ENCODE measurements at regions not wholly inside any gene's neighbourhood (a gene's known extent, or its start where the extent isn't known, plus 50 kb on each side); places are given as distances from the start of the nearest gene placed in this dataset.
"Not testable (repeated sequence)": the region's sequence is repeated elsewhere in the genome, so short reads cannot be mapped to it uniquely, and the experiment has no call there.

DNA sequence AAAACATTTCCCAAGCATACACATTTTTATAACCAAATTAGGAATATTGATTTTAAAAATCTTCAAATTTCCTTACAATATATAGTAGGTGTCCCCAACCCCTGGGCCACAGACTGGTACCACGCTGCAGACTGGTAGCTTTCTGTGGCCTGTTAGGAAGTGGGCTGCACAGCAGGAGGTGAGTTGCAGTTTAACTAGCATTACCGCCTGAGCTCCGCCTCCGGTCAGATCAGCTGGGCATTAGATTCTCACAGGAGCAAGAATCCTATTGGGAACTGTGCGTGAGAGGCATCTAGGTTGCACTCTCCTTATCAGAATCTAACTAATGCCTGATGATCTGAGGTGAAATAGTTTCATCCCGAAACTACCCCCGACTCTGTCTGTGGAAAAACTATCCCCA lies 62.1 kb downstream of the ZWINT start:
- DNase-seq: no peak

DNA sequence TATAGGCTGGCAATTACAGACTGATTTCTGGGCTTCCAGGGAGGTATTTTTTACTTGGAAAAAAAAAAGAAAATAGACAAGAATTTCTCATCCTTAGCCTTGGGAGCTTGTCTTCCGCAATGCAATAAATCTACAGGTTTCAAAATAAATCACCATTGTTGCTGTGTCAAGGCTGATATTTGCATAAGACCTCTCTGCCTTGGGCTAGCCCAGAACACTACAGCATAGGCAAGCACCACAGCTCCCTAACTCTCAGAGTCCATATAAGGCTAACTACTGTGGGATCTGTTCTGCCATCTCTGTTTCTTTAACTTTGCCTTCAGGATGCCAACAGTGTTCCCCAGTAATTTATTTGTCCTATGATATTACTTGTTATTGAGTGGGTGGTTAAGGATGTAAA lies 64.4 kb downstream of the ZWINT start:
- no peak for DNase-seq

DNA sequence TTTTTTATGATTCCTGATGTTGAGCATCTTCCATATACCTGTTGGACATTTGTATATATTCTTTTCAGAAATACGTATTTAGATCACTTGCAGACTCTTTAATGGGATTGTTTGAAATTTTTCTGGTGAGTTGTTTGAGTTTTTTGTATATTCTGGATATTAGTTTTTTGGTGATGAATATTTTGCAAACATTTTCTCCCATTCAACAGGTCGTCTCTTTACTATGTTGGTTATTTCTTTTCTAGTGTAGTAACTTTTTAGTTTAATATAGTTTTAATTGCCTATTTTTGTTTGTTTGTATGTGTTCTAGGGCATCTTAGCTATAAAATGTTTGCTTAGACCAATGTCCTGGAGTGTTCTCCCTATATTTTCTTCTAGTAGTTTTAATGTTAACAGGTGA lies 72.7 kb downstream of the ZWINT start:
- no peak for DNase-seq

DNA sequence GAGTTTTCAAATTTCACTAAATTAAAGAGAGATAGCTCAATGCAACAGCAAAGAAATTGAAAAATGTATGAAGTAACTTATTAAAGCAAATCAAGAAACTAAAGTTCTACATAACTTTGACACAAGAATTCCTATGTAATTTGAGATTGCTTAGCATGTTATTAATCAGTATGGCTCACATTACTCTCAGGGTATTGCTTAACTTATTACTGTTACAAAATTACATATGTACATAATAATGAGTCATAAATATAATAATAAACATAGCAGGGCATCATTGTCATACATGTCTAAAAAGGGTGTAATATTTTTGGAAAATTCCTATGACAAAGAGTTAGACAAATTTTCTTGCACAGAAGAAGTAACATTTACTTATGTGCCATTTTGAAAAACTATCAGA lies 75.0 kb downstream of the ZWINT start:
- DNase-seq: no peak

DNA sequence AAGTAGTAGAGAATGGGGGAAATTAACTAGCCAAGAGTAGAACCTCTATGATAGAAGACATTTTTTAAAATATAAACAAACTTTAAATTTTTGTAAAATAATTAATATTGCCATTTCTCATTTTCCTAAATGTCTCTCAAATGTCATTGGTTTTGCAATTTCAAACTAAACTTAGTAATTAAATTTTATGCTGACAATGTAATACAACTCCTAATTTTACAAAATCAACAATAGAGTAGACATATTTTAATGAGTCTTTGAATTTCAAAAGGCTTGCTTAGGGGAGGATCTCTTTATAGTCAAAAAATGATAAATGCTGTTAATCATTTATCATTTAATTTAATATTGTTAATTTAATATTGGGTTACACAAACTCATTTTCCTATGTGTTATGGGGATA lies 81.8 kb downstream of the ZWINT start:
- no peak for DNase-seq

DNA sequence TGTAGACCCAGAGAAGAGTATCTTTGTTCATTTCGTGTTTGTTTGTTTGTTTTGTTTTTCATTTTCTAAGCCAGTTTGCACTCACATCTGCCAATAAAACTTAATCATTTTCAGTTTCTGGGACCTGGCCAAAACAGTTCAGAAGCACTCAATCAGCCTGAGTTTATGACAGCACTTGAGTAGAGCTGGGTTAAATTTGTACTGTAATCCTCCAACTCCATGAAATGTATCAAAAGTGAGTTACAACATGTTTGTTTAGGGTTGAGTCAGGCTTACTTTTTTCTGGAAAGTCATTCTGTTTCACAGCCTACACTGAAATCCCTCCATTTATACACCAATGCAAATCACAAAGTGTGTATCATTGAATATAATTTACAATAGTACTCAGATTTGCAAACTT lies 91.9 kb downstream of the ZWINT start:
- DNase-seq: no peak

DNA sequence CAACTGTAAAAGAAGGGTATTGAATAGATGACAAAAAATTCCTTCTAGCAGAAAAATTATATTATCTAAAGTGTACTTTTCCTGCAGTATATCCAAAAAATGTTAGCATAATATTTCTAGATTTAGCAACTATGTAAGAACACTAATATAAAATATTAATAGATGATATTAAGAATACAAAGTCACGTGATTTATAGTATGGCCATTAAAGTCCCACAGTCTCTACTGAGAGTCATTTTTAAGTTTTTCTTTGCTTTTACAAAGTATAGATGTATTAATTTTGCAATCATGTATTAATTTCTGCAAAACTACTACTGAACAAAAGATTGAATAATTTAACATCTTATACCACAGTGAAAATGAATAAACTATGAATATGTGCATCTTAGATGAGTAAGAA lies 94.9 kb downstream of the ZWINT start:
- no peak for DNase-seq

DNA sequence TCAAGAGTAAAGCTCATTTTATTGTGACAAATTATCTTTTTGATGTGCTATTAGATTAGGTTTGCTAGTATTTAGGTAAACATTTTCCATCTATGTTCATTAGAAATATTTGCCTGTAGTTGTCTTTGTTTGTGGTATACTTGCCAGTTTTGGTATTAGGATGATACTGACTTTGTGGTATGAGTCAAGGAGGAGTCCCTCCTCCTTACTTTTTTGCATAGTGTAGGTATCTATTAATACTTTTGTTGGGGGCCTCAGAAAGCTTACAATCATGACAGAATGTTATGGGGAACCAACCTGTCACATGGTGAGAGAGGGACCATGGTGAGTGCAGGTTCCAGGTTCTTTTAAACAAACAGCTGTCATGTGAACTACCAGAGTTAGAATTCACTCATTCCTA lies 102.1 kb downstream of the ZWINT start:
- DNase-seq: no peak

DNA sequence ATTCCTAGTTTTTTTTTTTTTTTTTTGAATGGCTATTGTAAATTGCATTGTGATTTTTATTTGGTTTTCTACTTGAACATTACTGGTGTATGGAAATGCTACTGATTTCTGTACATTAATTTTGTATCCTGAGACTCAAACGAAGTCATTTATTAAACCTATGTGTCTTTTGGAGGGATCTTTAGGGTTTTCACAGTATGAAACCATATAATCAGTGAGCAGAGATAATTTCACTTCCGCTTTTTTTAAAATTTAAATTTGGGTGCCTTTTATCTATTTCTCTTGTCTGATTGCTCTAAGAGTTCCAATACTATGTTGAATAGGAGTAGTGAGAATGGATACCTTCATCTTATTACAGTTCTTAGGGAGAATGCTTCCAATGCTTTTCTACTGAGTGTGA lies 102.7 kb downstream of the ZWINT start:
- no peak for DNase-seq

DNA sequence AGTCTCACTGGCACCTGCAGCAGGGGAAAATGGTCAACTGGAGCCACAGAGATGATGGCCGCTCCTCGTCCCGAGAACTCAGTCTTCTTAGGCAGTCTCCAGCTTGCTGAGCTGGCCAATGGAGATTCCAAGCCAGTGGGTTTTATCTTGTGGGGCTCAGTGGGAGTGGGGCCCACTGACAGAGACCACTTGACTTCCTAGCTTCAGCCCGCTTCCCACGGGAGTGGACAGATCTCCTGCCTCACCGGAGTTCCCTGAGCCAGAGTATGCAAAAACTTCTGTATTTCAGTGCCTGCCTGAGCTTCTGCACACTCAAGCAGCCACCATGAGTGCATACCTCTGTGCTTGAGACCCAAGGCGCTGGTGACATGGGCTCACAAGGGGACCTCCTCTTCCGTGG lies 105.8 kb downstream of the ZWINT start:
- no peak for DNase-seq

DNA sequence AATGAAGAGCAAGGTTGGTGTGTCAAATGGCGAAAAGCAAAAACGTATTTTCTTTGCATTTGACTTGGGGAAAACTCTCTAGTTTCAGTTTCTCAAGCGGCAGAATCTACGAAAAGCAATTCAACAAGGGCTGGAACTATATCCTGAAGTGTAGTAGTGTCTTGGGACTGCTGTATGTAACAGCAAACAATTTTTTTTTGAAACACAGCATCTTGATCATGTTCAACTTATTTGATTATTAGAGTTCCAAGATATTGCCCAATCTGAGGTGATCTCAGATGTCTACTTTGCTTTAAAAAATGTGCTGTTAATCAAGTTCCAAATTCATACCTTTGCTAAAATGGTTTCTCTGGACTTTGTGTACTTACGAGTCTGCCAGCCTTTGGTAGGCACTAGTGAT lies 120.6 kb downstream of the ZWINT start:
- DNase-seq: no peak

DNA sequence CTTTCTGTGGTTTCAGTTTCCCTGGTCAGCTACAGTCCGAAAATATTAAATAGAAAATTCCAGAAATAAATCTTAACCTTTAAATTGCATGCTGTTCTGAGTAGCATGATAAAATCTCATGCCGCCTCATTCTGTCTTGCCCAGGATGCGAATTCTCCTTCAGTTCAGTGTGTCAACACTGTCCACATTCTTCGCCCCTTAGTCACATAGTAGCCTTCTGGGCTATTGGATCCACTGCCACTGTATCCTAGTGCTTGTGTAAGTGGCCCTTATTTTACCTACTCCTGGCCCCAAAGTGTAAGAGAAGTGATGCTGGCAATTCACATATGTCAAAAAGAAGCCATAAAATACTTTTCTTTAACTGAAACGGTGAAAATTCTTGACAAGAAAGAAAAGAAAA lies 129.6 kb downstream of the ZWINT start:
- DNase-seq: no peak

DNA sequence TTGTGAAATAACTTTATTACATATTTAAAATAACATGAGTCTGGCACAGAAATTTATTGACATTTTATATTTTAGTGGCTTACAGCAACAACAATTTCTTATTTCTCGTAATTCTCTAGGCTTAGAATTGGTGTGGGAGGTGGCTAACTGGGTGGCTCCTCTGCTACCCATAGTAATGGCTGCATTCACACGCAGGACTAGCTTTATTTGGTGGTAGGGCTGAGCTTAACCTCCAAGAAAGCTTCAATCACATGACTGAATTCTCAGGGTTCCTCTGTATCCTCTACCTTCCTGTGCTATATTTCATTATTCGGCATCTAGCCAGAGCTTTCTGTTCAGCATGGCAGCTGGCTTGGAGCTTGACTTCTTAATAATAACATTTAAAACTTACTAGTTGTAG lies 138.8 kb downstream of the ZWINT start:
- DNase-seq: no peak

DNA sequence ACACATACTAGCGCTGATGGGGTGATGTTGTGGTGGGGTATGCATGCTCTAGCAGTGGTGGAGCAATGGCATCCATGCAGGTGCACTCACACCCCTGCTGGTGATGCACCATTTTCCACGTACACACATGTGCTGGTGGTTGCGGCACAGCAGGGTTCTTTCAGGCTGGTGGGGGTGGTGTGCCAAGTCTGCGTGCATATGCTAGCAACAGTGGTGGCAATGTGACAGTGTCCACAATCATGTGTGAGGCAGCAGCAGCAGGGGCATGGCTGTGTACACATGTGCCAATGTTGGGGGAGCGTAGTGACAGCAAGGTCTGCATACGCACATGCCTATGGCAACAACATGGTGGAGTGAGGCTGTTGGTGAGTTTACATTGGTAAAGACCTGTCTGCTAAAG lies 148.1 kb downstream of the ZWINT start:
- no peak for DNase-seq

DNA sequence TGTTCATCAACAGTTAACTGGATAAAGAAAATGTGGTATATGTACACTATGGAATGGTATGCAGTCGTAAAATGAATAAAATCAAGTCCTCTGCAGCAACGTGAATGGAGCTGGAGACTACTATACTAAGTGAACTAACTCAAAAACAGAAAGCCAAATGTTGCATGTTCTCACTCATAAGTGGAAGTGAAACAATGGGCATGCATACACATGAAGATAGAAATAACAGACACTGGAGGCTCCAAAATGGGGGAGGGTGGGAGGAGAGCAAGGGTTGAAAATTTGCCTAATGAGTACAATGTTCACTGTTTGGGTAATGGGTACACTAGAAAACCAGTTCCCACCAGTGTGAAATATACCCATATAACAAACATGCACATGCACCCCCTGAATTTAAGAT lies 179.5 kb downstream of the ZWINT start:
- no peak for DNase-seq

DNA sequence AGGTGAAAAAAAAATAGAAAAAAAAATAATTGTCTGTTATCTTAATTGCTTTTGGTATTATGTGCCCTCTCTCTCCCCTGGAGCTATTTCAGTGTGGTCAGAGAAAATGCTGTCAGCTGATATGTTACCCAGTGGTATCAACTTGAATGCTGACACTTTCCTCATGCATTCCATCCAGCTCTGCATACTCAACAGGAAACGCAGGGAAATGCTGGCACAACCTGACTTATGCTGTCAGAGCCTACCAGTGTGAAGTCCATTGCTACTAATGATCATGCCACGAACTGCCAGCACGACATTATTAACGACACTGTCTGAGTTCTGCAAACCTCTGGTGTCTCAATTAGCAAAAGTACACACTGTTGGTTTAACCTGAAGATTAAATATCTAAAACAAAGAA lies 182.8 kb downstream of the ZWINT start:
- no peak for DNase-seq

DNA sequence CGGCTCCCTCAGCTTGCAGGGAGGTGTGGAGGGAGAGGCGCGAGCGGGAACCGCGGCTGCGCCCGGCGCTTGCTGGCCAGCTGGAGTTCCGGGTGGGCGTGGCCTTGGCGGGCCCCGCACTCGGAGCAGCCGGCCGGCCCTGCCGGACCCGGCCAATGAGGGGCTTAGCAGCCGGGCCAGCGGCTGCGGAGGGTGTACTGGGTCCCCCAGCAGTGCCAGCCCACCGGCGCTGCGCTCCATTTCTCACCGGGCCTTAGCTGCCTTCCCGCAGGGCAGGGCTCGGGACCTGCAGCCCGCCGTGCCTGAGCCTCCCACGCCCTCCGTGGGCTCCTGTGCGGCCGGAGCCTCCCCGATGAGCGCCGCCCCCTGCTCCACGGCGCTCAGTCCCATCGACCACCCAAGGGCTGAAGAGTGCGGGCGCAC lies 206.0 kb downstream of the ZWINT start:
- DNase-seq: not testable (repeated sequence)

DNA sequence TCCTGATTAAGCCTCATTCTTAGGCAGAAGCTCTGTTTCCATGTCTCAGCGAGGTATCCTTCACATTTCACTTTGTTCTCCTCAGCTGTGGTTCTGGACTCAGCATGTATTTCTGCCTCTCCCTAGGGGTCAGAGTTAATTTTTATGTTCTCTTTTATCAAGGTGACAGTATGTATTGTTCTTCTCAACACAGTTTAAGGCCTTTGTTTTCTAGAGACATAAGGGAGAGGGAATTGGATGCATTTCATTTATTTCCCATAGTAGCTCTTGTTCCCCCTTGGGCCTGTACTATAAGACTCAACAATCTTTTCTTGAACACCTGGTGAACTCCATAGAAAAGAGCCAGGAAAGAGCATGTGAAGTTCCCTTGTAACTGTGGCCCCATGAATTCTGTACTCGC lies 214.3 kb downstream of the ZWINT start:
- no peak for DNase-seq

DNA sequence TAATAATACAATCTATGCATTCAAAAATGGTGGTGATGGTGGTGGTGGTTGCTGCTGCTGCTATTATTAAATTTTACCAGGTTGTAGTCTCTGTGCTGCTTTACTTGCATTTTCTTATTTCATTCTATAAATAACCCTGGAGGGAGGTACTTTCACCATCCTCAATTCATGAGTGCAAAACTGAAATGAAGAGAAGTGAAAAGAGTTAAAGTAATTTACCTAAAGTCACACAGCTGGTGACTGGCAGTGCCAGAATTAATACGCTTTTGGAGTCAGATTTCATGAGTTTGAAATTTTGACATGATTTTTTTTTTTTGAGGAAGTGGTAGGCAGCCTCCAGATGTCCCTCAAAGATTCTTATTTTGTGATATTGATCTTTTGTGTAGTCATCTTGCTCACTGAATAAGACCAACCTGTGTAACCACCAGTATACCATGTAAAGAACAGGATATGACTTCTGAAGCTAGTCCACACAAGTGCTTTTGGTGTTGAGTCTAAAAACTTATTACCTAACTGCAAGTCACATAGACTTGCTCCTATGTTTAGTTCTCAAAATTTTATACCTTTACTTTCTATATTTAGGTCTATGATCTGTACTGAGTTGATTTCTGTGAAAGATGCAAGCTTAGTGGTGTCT lies 218.8 kb downstream of the ZWINT start:
- DNase-seq: no peak

DNA sequence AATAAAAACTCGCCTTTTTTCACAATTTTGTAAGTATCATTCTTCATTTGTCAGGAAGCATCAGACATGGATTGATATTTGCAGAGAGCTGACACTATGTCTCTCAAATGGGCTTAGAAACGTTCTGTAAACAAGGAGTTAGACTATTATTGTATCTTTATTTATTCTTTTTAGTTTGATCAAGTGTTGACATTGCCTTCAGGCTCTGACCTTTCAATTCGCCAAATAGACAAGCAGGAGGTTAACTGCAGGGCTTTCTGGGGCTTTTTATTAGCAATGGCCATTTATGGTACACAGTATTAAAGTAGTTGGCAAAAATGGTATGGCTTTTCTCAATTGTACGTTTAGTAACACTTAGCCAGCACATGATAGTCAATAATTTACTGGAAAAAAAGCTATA lies 221.7 kb downstream of the ZWINT start:
- peak; percentile 34 for DNase-seq

DNA sequence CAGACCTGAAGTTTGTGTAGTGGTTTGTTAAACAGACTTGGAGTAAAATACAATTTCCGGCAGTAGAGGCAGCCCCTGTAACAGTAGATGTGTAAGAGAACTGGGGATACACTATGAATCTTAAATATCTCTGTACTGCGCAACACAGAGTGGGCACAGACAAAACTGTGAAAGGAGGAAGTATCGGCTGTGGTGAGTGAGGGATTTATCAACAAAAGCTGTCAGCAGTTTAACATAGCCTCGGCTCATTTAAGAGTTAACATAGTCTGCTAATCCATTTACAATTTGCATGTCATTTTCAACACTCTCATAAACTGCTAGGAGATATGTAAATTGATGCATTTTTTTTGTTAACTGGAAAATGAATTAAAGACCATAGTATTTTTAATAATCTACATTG lies 225.2 kb downstream of the ZWINT start:
- DNase-seq: no peak

DNA sequence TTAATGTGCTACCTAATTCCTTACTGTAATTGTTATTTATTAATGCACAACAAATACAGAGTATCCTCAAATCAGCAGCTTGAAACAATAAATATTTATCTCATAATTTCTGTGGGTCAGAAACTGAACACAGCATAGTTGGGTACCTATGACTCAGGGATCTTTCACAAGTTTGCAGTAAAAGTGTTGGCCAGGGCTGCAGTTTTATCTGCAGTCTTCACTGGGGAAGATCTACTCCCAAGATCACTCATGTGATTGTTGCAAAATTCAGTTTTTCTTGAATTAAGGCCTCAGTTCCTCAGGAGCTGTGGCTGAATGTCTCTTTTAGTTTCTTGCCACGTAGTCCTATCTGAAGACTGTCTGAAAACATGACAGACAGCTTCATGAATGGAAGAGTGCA lies 237.8 kb downstream of the ZWINT start:
- DNase-seq: no peak

DNA sequence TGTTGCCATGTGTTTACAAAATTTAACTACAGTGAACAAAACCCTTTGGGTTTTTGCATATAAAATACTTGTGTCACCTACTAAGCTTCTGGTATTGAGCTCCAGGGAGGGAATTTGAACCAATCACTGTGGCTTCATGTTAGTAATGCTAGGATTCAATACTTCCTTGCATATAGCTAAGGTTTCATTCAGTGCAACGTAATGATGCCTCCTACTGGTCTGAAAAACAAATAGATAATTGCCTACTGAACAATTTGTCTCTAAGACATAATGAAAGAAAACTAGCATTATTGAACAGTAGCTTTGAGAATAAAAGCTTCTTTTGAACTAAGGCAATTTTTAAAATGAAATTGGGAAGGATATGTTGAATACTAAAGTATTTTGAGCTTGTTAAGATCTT lies 244.4 kb downstream of the ZWINT start:
- DNase-seq: no peak

DNA sequence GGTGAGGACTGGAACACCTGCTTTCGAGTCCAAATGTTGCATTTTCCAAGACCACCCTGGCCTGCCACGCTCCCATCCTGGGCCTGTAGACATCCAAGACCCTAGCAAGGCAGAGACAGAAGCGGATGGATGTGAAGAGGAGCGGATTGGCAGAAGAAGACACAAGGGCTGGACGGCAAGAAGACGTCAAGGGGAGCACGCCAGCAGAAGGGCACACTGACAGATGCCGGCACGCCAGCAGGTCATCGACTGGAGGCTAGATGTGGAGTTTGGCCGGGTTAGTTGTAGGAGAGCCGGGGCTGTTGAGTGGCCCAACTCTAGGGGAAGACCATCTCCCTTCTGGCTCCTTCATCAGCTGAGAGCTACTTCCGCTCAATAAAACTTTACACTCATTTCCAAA lies 251.6 kb downstream of the ZWINT start:
- no peak for DNase-seq

DNA sequence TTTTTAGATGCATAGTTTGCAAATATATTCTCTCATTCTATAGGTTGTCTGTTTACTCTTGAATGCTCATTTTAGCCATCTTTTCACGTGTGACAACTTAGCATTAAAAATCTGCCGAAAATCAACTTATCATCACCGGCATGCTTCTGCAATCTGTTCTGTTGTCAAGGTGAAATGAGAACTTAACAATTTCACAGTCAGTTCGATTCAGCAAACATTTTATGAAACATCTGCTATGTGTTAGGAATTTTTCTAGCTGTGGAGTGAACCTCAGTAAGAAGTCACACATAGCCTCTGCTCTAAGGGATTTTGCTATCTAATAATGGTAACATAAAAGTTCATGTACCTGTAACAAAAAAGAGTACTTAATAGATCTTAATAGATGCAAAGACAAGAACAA lies 256.1 kb downstream of the ZWINT start:
- DNase-seq: no peak

DNA sequence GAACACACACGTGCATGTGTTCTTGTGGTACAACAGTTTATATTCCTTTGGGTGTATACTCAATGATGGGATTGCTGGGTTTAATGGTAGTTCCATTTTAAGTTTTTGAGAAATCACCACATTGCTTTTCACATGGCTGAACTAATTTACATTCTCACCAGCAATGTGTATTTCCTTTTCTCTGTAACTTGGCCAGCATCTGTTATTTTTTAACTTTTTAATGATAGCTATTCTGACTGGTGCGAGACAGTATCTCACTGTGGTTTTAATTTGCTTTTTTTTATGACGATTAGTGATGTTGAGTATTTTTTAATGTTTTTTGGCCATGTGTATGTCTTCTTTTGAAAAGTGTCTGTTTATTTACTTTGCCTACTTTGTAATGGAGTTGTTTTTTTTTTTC lies 256.6 kb downstream of the ZWINT start:
- DNase-seq: no peak

All from NCI-H774 (cell line).